Omental fat pad (tissue), 3 donors: ENCODE measurements at regions not wholly inside any gene's neighbourhood (a gene's known extent, or its start where the extent isn't known, plus 50 kb on each side); places are given as distances from the start of the nearest gene placed in this dataset.
A peak's percentile ranks its signal among the peaks of the same experiment; 100 is the strongest.

Experiments
- ATAC-seq: fragments of 150-250 bp; one replicate; pipeline ENCODE4 v1.9.1; 2016; ENCODE audit warnings: mild to moderate bottlenecking, moderate library complexity; ENCODE audit not compliant: low FRiP score
- DNase-seq: peaks from one replicate; pipeline ENCODE4 v3.0.0-alpha.2; 2019; ENCODE audit warnings: low spot score
- TF ChIP-seq, protein P1 (sequence below), 3 donors: fragments of 450-650 bp; IDR thresholded peaks; one replicate each; pipeline ENCODE4 v1.5.1; 2016 to 2017; ENCODE audit warnings: antibody characterized with exemption in 3 of 3, mild to moderate bottlenecking in 3 of 3, moderate library complexity in 2 of 3

DNA sequence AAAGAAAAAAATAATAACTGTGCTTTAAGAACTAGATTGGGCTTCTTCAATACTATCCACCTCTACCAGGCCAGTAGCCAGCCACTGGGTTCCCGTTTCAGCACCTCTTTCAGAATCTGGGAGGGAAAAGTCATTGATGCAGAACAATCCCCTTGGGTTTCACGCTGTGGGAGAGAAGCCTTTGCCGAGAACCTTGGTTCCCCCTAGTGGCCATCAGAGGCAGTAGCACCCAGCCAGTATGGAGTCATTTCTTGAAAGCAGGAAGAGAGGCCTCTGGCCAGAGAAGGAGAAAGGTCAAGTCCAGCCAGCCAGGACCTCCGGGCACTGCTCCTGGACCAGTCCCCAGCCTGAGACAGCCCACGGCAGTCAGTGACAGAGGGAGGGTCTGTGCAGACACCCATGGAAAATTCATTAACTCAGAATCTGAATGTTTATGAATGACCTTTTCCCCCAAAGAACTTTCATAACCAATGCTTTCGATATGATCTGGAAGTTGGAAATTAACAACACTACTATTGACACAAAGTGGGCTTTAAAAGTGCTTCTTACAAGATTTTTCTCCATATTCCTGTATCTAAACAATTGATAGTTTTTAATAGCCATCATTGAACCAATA is 51.2 kb upstream of the CDH5 start:
- ATAC-seq (peak; percentile 78), DNase-seq (no peak)
- TF ChIP-seq, protein P1, sequence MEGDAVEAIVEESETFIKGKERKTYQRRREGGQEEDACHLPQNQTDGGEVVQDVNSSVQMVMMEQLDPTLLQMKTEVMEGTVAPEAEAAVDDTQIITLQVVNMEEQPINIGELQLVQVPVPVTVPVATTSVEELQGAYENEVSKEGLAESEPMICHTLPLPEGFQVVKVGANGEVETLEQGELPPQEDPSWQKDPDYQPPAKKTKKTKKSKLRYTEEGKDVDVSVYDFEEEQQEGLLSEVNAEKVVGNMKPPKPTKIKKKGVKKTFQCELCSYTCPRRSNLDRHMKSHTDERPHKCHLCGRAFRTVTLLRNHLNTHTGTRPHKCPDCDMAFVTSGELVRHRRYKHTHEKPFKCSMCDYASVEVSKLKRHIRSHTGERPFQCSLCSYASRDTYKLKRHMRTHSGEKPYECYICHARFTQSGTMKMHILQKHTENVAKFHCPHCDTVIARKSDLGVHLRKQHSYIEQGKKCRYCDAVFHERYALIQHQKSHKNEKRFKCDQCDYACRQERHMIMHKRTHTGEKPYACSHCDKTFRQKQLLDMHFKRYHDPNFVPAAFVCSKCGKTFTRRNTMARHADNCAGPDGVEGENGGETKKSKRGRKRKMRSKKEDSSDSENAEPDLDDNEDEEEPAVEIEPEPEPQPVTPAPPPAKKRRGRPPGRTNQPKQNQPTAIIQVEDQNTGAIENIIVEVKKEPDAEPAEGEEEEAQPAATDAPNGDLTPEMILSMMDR (IDR thresholded peaks at IDR 0.05) = peak in 2 of 3 donors; percentile 46 to 89

DNA sequence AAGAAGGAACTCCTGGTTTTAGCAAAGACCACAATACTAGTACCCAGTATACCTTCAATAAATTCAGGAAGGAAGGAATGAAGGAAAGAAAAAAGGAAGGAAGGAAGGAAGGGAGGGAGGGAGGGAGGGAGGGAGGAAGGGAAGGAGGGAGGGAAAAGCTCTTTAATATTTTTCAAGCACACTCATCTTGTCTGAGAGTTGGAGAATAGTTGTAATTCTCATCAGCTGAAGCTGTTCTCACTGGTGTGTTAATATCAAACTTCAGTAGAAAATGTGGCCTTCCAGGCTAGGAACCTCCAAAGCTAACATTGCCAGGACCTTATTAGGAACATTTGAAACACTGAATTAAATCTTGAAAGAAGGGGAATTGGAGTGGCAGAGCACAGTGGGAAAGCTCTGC is 55.2 kb upstream of the CDH5 start:
- TF ChIP-seq, protein P1 (IDR thresholded peaks at IDR 0.05) = no peak
- DNase-seq (no peak), ATAC-seq (no peak)

GRCh38 chr16:66309215-66309807 is 57.2 kb upstream of the CDH5 start:
- TF ChIP-seq, protein P1 (IDR thresholded peaks at IDR 0.05) = no peak
- ATAC-seq (no peak), DNase-seq (no peak)

GRCh38 chr16:66308096-66308495 is 58.4 kb upstream of the CDH5 start:
- TF ChIP-seq, protein P1 (IDR thresholded peaks at IDR 0.05) = no peak
- ATAC-seq (no peak), DNase-seq (no peak)

DNA sequence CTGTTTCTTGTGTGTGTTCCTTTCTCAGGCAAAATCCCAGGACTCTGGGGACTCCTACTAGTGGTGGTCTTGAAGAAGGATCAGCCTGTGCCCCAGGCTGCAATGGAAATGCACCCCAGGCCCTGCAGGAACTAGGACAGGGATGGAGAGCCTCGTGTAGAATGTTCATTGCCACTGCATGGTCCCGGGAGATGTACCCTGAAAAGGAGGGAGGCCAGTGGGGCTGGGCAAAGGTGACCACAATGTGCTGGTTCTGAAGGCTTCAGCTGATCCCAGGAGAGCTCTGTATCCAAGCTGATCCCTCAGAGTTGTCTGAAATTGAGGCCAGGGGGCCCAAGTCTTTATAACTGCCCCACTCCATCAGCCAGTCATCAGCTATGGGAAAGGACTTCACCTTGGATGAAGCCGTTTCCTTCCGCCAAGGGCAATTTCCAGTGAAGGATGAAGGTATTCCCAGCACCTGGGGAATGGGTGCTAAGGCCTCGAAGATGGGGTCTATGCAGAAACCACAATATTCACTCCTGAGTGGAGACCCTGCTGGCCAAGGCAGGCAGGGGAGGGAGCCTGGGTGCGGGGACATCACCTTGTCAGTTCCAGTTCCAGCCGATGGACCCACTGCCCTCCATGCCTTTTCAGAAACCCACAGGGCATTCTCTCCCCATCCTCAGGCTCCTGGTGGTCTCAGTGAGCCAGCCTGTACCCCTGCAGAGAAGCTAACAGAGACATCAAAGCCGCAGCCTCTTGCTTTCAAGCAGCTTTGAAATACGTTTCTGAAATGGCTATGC is 59.9 kb upstream of the CDH5 start:
- DNase-seq = no peak
- no peak for ATAC-seq
- TF ChIP-seq, protein P1 (IDR thresholded peaks at IDR 0.05) = no peak

DNA sequence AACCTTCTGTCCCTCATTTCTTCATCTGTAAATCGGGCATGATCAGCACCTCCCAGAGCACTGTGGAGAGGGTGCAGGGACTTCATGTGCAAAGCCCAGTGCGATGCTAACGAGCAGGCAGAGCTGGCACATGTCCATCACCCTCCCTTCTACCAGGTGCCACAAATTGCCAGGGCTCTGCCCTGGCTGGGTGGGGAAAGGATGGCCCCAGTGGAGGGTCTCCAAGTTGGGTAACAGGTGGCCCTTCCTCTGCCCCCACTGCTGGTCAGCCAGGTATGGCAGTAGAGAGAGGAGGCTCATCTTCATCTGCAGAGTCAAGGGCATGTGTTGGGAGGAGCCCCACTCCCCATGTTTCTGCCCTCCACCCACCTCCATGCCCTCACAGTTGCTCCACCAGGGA is 61.5 kb upstream of the CDH5 start:
- no peak for DNase-seq
- ATAC-seq = no peak
- TF ChIP-seq, protein P1 (IDR thresholded peaks at IDR 0.05) = no peak
